NCI-H748 (cell line): ENCODE measurements at regions not wholly inside any gene's neighbourhood (a gene's known extent, or its start where the extent isn't known, plus 50 kb on each side); places are given as distances from the start of the nearest gene placed in this dataset.

Experiments used
- DNase-seq: peaks from one replicate; lab custom pipeline; 2025; ENCODE audit not compliant: unreplicated experiment; lab: John Stamatoyannopoulos, UW

DNA sequence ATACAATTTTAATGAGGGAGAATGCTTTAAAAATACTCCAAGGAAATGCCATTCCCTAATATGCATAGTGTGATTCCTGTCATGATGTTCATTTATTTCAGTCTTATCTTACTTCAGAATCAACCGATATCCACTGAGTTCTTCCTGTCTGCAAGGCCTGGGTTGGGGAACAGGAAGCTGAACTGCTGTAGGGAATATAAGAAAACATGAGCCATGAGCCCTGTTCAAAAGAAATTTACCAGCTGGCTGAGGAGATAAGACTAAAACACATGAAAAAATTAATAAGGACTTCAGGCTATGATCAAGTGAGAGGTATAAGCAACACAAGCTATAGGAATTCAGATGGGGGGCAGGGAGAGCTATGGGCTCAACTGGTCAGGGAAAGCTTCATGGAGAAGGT is 184.7 kb downstream of the PLPP4 start:
- no peak for DNase-seq

- no peak for DNase-seq
Observed at GRCh38 chr10:120643351-120643750, 186.3 kb downstream of the PLPP4 start.

DNA sequence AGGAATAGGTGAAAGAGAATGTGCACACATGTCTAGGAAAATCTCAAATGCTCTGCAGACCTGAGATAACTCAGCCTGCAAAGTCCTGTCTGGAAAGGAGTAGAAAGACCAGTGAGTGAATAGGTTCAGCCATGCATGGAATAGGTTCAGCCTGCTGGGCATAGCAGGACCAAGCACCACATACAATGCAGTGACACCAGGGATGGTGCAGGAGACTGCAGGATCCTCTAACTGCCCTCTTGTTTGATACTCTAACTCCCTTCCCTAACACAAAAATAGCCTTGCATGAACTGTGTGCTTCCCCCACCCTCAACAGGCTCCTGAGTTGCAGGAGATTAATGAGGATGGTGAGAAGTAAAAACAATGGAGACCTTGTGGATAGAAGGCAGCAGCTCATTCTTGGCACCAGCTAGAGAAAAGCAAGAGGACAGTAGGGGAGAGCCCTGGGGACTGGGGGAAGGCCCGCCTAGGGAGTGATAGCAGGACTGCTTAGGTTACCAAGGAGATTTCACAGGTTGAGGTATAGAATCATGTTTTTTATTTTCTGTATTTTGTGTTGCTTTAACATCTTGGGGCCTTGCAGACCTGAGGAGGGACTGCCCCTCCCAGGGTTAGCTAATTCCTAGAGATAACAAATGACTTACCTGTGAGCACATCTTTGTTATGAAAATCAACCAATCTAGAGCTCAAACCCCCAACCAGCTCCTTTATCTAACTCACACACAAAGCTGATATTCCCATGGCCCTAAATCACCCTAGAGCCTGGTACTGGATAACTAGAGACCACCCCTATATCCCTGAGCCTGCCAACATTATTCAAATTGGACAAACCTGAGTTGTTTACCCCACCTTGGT is 187.8 kb downstream of the PLPP4 start:
- no peak for DNase-seq

GRCh38 chr10:120646159-120646732 is 189.2 kb downstream of the PLPP4 start:
- DNase-seq = no peak

GRCh38 chr10:120646738-120647456 is 189.9 kb downstream of the PLPP4 start:
- DNase-seq = no peak

- DNase-seq = no peak
Observed at GRCh38 chr10:120650705-120651399, 193.8 kb downstream of the PLPP4 start.

DNA sequence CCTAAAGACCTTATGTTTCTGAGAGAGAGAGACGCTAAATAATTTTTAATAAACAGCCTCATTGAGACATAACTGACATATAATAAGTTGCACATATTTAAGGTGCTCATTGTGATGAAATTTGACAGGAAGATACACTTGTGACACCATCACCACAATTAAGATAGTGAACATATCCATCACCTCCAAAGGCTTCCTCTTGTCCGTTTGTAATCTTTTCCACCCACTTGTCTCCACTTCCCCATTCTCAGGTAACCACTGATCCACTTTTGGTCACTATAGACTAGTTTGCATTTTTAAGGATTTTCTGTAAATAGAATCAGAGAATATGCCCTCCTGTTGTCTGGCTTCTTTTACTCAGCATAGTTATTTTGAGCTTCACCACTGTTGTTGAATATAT is 195.1 kb upstream of the WDR11 start:
- DNase-seq = no peak

GRCh38 chr10:120657371-120657770 is 193.8 kb upstream of the WDR11 start:
- DNase-seq = no peak

GRCh38 chr10:120658943-120659885 is 191.9 kb upstream of the WDR11 start:
- no peak for DNase-seq

DNA sequence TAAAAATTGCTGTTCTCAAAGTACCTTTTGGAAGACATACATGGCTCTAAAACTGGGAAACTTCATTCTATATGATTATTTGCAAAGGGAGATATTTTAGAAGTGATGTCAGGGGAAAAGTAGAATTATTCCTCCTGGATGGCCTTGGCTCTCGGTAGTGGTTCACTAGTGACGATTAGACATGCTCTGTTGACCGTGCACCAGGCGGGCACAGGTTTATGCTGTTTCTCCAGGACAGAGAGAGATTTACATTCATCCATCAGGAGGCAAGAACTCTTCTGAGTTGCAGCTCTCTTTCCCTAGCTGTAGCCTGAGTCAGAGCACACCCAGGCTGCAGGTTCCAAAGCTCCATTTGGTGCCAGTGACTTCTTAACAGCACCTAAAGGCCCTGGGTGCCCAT is 184.9 kb upstream of the WDR11 start:
- DNase-seq = no peak

GRCh38 chr10:120667276-120667675 is 183.9 kb upstream of the WDR11 start:
- DNase-seq = no peak

GRCh38 chr10:120671491-120671890 is 179.7 kb upstream of the WDR11 start:
- no peak for DNase-seq

- no peak for DNase-seq
Observed at GRCh38 chr10:120683454-120683853, 167.7 kb upstream of the WDR11 start.

DNA sequence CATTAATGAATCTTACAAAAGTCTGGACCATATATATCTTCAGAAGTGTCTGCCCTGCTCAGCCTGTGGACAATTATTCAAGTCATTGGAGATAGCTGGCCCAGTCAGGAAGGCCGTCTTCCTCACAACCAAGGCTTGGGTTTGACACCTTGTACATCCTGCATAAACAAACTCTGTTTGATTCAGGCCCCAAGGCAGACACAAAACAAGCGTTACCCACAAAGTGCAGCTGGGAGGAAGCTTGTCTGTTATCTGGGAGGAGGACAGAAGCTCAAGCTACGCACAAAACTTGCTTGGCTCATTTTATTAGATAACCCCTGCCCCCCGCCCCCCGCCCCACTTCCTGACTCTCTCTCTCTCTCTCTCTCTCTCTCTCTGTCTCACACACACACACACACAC is 166.9 kb upstream of the WDR11 start:
- DNase-seq = no peak

GRCh38 chr10:120685136-120685535 is 166.0 kb upstream of the WDR11 start:
- DNase-seq = no peak

DNA sequence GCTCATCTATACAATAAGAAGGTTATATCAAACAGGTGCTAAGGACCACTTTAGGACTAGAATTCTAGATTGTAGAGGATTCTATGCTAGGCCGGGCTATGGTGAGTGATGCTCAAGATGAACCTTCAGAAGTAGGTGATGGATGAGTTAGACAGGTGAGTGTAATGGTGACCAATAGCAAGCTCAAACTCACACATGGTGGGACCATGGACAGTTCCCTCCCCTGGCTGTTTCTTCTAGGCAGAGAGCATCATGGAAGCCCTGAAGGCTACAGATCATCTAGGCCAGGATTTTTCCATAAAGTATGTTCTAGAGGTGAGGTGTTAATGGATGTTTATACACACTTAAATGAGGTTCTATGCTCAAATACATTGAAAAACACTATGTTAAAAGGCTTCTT is 162.2 kb upstream of the WDR11 start:
- DNase-seq = no peak

DNA sequence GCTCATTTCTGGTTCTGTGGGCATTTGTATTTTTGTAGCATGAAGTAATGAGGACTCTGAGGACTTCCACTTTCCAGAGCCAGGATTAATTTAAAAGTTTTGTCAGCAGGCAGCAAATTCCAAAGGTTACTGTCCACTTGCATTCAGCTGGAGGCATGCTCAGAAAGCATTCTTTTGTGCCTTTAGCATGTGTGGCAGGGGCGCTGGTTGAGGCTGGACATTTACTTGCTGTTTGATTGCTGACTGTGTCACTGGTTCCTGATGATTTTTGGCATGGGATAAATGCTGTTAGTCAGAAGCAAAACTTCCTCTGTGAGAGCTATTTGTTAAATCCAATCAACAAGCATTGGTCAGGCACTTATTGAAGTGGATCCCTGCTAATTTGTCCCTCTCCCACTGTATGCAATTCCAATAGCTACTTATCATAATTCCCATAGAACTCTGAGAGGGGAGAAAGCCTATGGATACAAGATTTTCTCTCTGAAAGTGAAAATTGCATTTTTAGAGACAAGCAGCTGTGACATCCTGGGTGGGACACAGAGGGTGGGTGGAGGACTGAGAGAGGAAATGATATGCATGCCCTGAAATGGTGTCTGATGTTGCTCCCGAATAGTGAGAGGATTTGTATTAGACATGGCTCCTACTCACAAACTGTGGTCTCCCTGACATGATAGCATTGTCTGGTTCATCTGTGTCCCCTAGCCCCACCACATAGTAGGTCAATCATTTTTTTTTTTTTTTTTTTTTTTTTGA is 161.2 kb upstream of the WDR11 start:
- DNase-seq = no peak

DNA sequence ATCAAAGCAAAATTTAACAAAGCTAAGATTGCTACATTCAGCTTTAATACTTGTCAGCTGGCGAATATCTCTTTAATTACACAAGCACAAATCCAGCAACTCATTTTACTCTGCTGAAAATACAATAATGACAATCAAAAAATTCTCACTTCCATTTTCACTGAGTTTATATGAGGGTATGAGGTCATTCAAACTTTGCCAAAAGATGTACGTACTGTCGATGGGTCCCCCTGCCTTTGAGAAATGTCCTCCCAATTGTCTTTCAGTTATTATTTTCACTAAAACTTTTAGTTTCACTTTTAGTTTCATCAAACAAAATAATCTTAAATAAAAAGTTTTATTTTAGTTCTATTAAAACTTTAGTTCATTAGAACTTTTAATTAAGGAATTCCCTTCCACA is 159.5 kb upstream of the WDR11 start:
- DNase-seq = no peak

DNA sequence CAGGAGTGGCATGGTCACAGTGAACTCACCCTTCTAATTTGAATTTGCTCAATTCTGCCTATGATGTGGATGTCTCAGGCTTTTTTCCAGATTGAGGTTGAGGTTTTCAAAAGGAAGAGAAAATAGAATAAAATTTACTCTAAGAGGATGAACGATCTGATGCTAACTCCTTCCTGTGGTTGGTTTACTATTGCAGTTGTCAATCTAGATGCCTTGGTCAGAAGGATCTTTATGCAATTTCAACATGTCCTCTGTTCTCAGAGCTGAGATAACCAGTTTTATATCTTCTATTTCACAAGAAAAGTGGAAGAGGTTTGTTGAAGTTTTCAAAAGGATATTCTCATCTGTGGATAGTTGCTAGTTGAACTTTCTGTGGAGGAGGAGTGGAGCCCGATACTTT is 150.7 kb upstream of the WDR11 start:
- DNase-seq = no peak

DNA sequence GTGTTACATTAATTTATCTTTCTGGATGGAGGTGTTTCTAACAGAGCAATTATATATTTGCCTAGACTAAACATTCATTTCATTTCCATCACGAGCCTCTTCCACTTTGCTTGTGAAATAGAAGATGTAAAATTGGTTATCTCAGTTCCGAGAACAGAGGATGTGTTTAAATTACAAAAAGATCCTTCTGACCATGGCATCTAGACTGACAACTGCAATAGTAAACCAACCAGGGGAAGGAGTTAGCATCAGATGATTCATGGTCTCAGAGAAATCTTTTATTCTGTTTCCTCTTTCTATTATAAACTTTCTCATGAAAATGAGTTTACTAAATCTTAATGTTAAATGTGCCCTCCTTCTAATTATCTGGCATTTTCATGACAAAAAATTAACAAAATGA is 149.8 kb upstream of the WDR11 start:
- no peak for DNase-seq
